ENCODE measurements at regions not wholly inside any gene's neighbourhood (a gene's known extent, or its start where the extent isn't known, plus 50 kb on each side); places are given as distances from the start of the nearest gene placed in this dataset.

- TF ChIP-seq CTCF (conservative IDR thresholded peaks at IDR 0.05; ENCODE audit: low read depth, low read length), result no peak
- TF ChIP-seq EZH2 (IDR thresholded peaks at IDR 0.05; ENCODE audit: borderline replicate concordance, low read depth, low read length, poor library complexity, severe bottlenecking), result no peak
Observed at GRCh38 chr2:120496759-120497158, 150.8 kb downstream of the INHBB start.
